Upper lobe of left lung (tissue), 4 donors: ENCODE measurements at regions not wholly inside any gene's neighbourhood (a gene's known extent, or its start where the extent isn't known, plus 50 kb on each side); places are given as distances from the start of the nearest gene placed in this dataset.

ENCODE experiments used
- CTCF ChIP-seq, 6 experiments: fragments of 450-650 bp in 4 of 6; fragments of 200-600 bp in 2 of 6; sonication (generic) in 2 of 6; IDR thresholded peaks; one replicate each; pipeline ENCODE4 v1.5.1; 2016 to 2019; ENCODE audit warnings: antibody characterized with exemption in 6 of 6
- EP300 ChIP-seq, 4 donors: sonication (generic); formaldehyde crosslinking; IDR thresholded peaks; one replicate each; pipeline ENCODE4 v1.5.1; 2017; ENCODE audit warnings: antibody characterized with exemption in 4 of 4, control low read depth in 2 of 4

- TF ChIP-seq CTCF (IDR thresholded peaks at IDR 0.05) (no peak), EP300 (IDR thresholded peaks at IDR 0.05) (no peak)
Observed at GRCh38 chr2:200180943-200181342, 125.5 kb upstream of the SPATS2L start.
